H9 (cell line): ENCODE measurements at regions not wholly inside any gene's neighbourhood (a gene's known extent, or its start where the extent isn't known, plus 50 kb on each side); places are given as distances from the start of the nearest gene placed in this dataset.

Experiments used
- DNase-seq: peaks from one replicate; pipeline ENCODE4 v3.0.0-alpha.2; 2017
- H2AFZ ChIP-seq: one replicate; pipeline ENCODE4 v1.6.1; 2013; ENCODE audit warnings: mild to moderate bottlenecking, low read length, control low read depth, moderate library complexity
- H2AK5ac ChIP-seq: 2 replicates; pipeline ENCODE4 v1.6.1; 2013; ENCODE audit warnings: low read length, control low read depth, mixed read lengths; ENCODE audit not compliant: insufficient read length
- H2BK120ac ChIP-seq: one replicate; pipeline ENCODE4 v1.6.1; 2013; ENCODE audit warnings: low read depth, mild to moderate bottlenecking, low read length, control low read depth, inconsistent platforms; ENCODE audit not compliant: poor library complexity, severe bottlenecking
- H2BK12ac ChIP-seq: 2 replicates; pipeline ENCODE4 v1.6.1; 2013; ENCODE audit warnings: low read length, control low read depth, mixed read lengths, low read depth; ENCODE audit not compliant: insufficient read length
- H2BK15ac ChIP-seq: 2 replicates; pipeline ENCODE4 v1.6.1; 2013; ENCODE audit warnings: low read depth, low read length, control low read depth
- H2BK20ac ChIP-seq: one replicate; pipeline ENCODE4 v1.6.1; 2013; ENCODE audit warnings: low read depth, mild to moderate bottlenecking, low read length, control low read depth, inconsistent platforms; ENCODE audit not compliant: poor library complexity, severe bottlenecking
- H2BK5ac ChIP-seq: 2 replicates; pipeline ENCODE4 v1.6.1; 2013; ENCODE audit warnings: low read length, control low read depth, mixed read lengths; ENCODE audit not compliant: insufficient read length
- H3K14ac ChIP-seq: 2 replicates; pipeline ENCODE4 v1.6.1; 2013; ENCODE audit warnings: low read length, control low read depth; ENCODE audit not compliant: insufficient read depth
- H3K18ac ChIP-seq: 2 replicates; pipeline ENCODE4 v1.6.1; 2013; ENCODE audit warnings: low read depth, mild to moderate bottlenecking, mixed read lengths, low read length, control low read depth; ENCODE audit not compliant: insufficient read length
- H3K23ac ChIP-seq: 2 replicates; pipeline ENCODE4 v1.6.1; 2013; ENCODE audit warnings: low read length, control low read depth, mixed read lengths, low read depth; ENCODE audit not compliant: insufficient read length
- H3K23me2 ChIP-seq: 2 replicates; pipeline ENCODE4 v1.6.1; 2013; ENCODE audit warnings: low read depth, mild to moderate bottlenecking, mixed read lengths, low read length, control low read depth; ENCODE audit not compliant: insufficient read length, poor library complexity, severe bottlenecking
- H3K27ac ChIP-seq: 2 replicates; pipeline ENCODE4 v1.5.1; 2013; ENCODE audit warnings: low read length, control low read depth, mixed read lengths, low read depth; ENCODE audit not compliant: insufficient read length
- H3K27me3 ChIP-seq: 2 replicates; pipeline ENCODE4 v1.6.1; 2013; ENCODE audit warnings: low read length, control low read depth, inconsistent platforms; ENCODE audit not compliant: insufficient read depth
- H3K4ac ChIP-seq: 2 replicates; pipeline ENCODE4 v1.6.1; 2013; ENCODE audit warnings: low read depth, mild to moderate bottlenecking, control low read depth, inconsistent platforms, low read length, moderate library complexity
- H3K4me1 ChIP-seq: 2 replicates; pipeline ENCODE4 v1.6.1; 2013; ENCODE audit warnings: low read length, control low read depth, inconsistent platforms; ENCODE audit not compliant: insufficient read depth
- H3K4me2 ChIP-seq: 2 replicates; pipeline ENCODE4 v1.6.1; 2013; ENCODE audit warnings: low read length, control low read depth, mixed read lengths; ENCODE audit not compliant: insufficient read length, insufficient read depth
- H3K56ac ChIP-seq: 2 replicates; pipeline ENCODE4 v1.6.1; 2013; ENCODE audit warnings: low read depth, mild to moderate bottlenecking, mixed read lengths, low read length, control low read depth; ENCODE audit not compliant: insufficient read length
- H3K79me1 ChIP-seq: 2 replicates; pipeline ENCODE4 v1.6.1; 2013; ENCODE audit warnings: low read depth, mild to moderate bottlenecking, moderate library complexity, low read length, control low read depth, inconsistent platforms; ENCODE audit not compliant: insufficient read depth, poor library complexity, severe bottlenecking
- H3K79me2 ChIP-seq: 2 replicates; pipeline ENCODE4 v1.6.1; 2013; ENCODE audit warnings: low read length, control low read depth, inconsistent platforms; ENCODE audit not compliant: insufficient read depth
- H3K9ac ChIP-seq: 2 replicates; pipeline ENCODE4 v1.6.1; 2013; ENCODE audit warnings: low read length, control low read depth, mixed read lengths; ENCODE audit not compliant: insufficient read length; ENCODE audit errors: extremely low read depth
- H3K9me3 ChIP-seq: one replicate; pipeline ENCODE4 v1.6.1; 2013; ENCODE audit warnings: low read depth, low read length, inconsistent platforms; ENCODE audit not compliant: control insufficient read depth
- H3T11ph ChIP-seq: one replicate; pipeline ENCODE4 v1.6.1; 2013; ENCODE audit warnings: mild to moderate bottlenecking, low read length, control low read depth, inconsistent platforms
- H4K20me1 ChIP-seq: one replicate; pipeline ENCODE4 v1.6.1; 2013; ENCODE audit not compliant: control insufficient read depth, insufficient read length, insufficient read depth
- H4K5ac ChIP-seq: 2 replicates; pipeline ENCODE4 v1.6.1; 2013; ENCODE audit warnings: low read depth, mild to moderate bottlenecking, mixed read lengths, low read length, control low read depth; ENCODE audit not compliant: insufficient read length
- H4K8ac ChIP-seq: replicated peaks from 2 replicates; pipeline ENCODE4 v1.6.1; 2013; ENCODE audit warnings: low read length, control low read depth, mixed read lengths, low read depth; ENCODE audit not compliant: insufficient read length
- H4K91ac ChIP-seq: 2 replicates; pipeline ENCODE4 v1.6.1; 2013; ENCODE audit warnings: low read depth, mild to moderate bottlenecking, moderate library complexity, mixed read lengths, low read length, control low read depth; ENCODE audit not compliant: insufficient read length
- H3K27ac Mint-ChIP-seq, 3 experiments: 2 replicates in 2 of 3; 3 replicates in 1 of 3; pipeline ENCODE4 v1.8.0; 2020 to 2021; ENCODE audit warnings: mixed read lengths in 3 of 3, mild to moderate bottlenecking in 1 of 3, moderate library complexity in 1 of 3
- H3K27me3 Mint-ChIP-seq: 2 replicates; pipeline ENCODE4 v1.8.0; 2021; ENCODE audit warnings: low read depth, mild to moderate bottlenecking, moderate library complexity, mixed read lengths
- H3K36me3 Mint-ChIP-seq, 3 experiments: 2 replicates in 2 of 3; 3 replicates in 1 of 3; pipeline ENCODE4 v1.8.0; 2020 to 2021; ENCODE audit warnings: low read depth in 3 of 3, mixed read lengths in 3 of 3; ENCODE audit not compliant: insufficient read depth in 1 of 3
- H3K4me1 Mint-ChIP-seq, 2 experiments: 2 replicates each; pipeline ENCODE4 v1.8.0; 2020; ENCODE audit warnings: mixed read lengths in 2 of 2
- H3K4me3 Mint-ChIP-seq, 2 experiments: 2 replicates in 1 of 2; 3 replicates in 1 of 2; pipeline ENCODE4 v1.8.0; 2020 to 2021; ENCODE audit warnings: mild to moderate bottlenecking in 2 of 2, mixed read lengths in 2 of 2, moderate library complexity in 1 of 2
- H3K9me3 Mint-ChIP-seq, 2 experiments: 2 replicates in 1 of 2; 3 replicates in 1 of 2; pipeline ENCODE4 v1.8.0; 2020; ENCODE audit warnings: mild to moderate bottlenecking in 2 of 2, mixed read lengths in 2 of 2, moderate library complexity in 1 of 2
- CTCF ChIP-seq: fragments of 200-600 bp; sonication (generic); conservative IDR thresholded peaks from 3 replicates; pipeline ENCODE4 v1.8.0; 2021; ENCODE audit warnings: antibody characterized with exemption, mild to moderate bottlenecking

DNA sequence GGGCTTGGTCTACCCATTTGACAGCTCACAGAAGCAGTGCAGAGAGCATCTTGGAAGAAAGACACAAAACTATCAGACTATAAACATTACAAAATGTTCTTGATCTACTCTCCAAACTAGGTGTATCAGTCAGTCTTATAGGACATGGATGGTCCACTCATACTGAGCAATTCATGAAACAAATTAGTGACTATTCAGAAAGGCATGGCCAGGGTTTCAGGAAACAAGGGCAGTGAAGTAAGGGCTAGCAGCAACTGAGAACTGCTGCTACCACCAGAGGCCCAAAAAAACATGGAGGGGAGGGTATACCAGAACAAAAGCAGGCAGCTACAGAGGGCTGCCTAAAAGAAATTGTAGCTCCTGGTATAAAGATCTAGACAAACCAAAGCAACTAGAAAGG lies 287.0 kb downstream of the PIK3R1 start:
- Histone ChIP-seq H3K23me2 (no peaks in the 10 kb centered on the region), H4K91ac (no peak overlapping the region), H4K5ac (no peak overlapping the region), H2AK5ac (no peak overlapping the region), H3K9ac (no peak overlapping the region), H3K4me2 (no peak overlapping the region), H3K9me3 (peaks cover 4% of the 10 kb centered on the region), H3K4ac (no peak overlapping the region), H2BK20ac (no peak overlapping the region), H3K27ac (no peak overlapping the region), H2AFZ (no peak overlapping the region), H3K4me1 (no peaks in the 10 kb centered on the region), H3K79me1 (no peaks in the 10 kb centered on the region), H2BK5ac (no peak overlapping the region), H3T11ph (no peak overlapping the region), H2BK120ac (no peak overlapping the region), H3K79me2 (no peaks in the 10 kb centered on the region), H2BK12ac (no peak overlapping the region), H3K18ac (no peak overlapping the region), H3K56ac (no peak overlapping the region), H3K23ac (no peak overlapping the region), H2BK15ac (no peak overlapping the region), H4K20me1 (no peaks in the 10 kb centered on the region), H3K14ac (no peak overlapping the region), H3K27me3 (no peaks in the 10 kb centered on the region), H4K8ac (no peak overlapping the region)
- no peak for TF ChIP-seq CTCF
- Mint-ChIP-seq H3K36me3 (peaks cover 16 to 23% (median 19%) of the 10 kb centered on the region in 3 experiments), H3K9me3 (peaks cover 21 to 28% of the 10 kb centered on the region in 2 experiments), H3K4me1 (no peaks in the 10 kb centered on the region), H3K4me3 (no peak overlapping the region), H3K27ac (no peak overlapping the region), H3K27me3 (no peaks in the 10 kb centered on the region; the same call in 1 of the 2 replicates)
- DNase-seq: no peak
